Esophagus muscularis mucosa (tissue), 3 donors: ENCODE measurements at regions not wholly inside any gene's neighbourhood (a gene's known extent, or its start where the extent isn't known, plus 50 kb on each side); places are given as distances from the start of the nearest gene placed in this dataset.

Experiments used
- CTCF ChIP-seq, 3 experiments: fragments of 200-600 bp in 2 of 3; fragments of 450-650 bp in 1 of 3; sonication (generic) in 2 of 3; IDR thresholded peaks; one replicate each; pipeline ENCODE4 v1.5.1; 2017 to 2019; ENCODE audit warnings: antibody characterized with exemption in 3 of 3, mild to moderate bottlenecking in 2 of 3, moderate library complexity in 1 of 3
- POLR2A ChIP-seq: fragments of 450-650 bp; IDR thresholded peaks from one replicate; pipeline ENCODE4 v1.6.1; 2017; ENCODE audit warnings: antibody characterized with exemption, moderate library complexity, mild to moderate bottlenecking, low read depth

- TF ChIP-seq CTCF (IDR thresholded peaks at IDR 0.05) (no peak), POLR2A (no peak)
Observed at GRCh38 chr19:28516415-28516872, 696.5 kb downstream of the UQCRFS1 start.
